ENCODE measurements at regions not wholly inside any gene's neighbourhood (a gene's known extent, or its start where the extent isn't known, plus 50 kb on each side); places are given as distances from the start of the nearest gene placed in this dataset.
A peak's percentile ranks its signal among the peaks of the same experiment; 100 is the strongest.

DNA sequence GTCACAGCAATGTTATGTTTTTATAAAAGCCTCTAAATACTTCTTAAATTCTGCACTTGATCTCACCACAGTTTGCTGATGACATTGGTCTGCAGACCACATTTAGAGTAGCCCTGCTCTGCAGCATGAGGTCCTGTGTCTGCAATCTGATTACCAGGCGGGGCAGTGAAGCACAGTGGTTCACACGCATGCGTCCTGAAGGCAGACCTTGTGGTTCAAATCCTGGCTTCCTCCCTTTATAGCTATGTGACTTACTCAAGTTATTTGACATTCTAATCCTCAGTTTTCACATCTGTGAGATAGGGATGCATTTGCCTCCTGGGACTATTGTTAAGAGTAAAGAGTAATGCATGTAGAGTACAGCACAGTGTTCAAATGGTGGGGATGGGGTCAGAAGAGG is 50.3 kb downstream of the BMAL2 start:
- no peak for DNase-seq (ENCODE audit: low read depth)

DNA sequence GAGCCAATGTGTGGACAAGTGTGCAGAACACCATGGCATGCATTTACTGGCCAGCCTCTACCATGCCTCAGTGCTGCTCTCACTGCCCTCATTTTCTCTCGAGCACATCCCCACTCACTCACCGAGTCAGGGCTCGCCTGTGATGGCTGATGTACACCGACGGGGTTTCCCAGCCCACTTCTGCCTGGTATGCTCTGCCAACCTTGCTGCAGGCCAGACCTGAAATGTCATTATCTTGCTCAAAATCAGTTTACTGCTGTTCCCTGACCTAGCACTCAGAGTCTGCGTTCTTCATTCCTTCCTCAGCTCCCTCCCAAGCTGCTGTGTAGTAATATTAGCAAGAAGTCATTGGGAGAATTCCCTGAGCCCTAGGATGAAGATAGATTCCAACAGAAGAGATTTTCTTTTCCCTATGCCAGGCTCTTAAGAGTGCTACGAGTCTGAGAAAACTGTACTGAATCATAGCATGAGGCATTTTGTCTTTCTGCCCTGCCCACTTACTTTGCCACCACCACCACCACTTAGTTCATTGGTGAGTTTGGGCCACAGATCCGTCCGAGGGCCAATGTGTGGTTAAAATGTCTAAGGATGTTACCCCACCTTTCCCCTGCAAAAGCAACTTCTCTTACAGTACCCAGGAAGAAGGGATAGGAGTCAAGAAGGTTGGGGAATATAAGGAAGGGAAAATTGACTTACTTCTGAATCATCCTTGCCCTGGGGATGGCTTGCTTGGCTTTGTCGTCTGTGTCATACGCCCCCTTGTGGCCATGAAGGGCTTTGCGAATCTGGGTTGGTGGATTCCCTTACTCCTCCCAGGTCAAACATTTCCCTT is 51.0 kb downstream of the BMAL2 start:
- DNase-seq (ENCODE audit: low read depth): peak; percentile 40

DNA sequence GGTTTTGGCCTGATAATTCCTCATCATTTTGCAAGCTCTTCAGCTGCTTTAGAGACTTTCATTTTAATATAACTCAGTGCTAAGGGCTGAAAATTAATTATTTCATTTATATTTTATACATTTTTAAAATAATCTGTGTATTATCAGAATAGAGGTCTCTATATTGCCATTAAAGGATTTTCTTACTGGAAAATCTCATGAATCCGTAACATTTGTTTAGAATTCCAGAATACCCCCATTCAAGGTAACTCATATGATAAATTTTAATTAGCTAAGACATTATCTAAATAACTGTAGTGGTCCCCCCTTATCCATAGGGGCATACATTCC is 51.6 kb downstream of the BMAL2 start:
- no peak for DNase-seq (ENCODE audit: low read depth)

DNA sequence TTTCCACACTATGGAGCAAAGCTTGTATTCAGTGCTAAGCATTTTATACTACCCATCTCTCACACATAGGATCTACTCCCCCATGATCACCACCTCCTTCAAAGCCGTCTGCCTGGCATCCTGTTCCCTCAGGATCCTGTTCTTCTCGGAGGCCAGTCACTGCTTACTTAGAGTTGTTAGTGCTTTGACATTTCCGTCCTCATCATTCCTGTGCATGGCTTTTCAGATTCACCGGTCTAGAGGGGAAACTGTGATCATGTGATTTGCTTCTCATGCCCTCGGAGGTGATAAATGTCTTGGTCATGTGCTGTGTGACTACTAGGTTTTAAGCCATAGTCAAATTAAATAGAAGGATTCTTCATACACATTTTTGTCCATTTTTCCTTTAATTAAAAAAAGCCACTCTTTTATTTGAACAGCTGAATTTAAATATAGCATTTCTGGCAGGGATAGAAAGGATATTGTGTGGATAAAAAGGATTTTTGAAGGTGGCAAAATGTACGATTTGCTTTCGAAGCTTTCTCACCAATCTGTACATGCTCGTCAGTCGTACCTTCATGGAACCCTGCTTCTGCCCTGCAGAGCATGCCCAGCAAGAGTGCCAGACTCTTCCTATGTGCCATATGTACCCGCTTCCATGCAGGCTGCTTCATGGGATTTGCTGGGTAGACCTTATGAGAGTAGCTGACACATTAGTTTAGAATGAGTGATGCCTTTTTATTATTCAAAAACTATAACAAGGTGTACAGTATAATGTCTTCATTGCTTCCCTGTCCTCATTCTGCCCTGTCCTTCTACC is 53.3 kb downstream of the BMAL2 start:
- DNase-seq (ENCODE audit: low read depth): no peak

DNA sequence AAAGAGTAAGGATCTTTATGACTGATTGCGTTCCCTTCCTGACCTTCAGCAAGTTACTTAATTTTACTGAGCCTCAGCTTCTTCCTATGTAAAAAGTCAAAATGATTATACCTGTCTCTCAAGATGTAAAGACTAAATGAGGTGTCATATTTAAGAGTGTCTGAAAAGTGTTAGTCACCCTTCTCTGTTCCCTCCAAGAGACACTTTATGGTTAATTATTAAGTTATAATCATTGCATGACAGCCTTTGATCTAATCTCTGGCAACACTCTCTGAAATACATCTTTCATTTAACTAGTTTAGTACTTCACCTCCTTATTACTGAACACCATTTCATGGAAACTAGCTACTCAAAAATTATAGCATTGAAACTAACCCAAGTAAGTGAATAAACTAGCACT is 54.8 kb downstream of the BMAL2 start:
- no peak for DNase-seq (ENCODE audit: low read depth)

DNA sequence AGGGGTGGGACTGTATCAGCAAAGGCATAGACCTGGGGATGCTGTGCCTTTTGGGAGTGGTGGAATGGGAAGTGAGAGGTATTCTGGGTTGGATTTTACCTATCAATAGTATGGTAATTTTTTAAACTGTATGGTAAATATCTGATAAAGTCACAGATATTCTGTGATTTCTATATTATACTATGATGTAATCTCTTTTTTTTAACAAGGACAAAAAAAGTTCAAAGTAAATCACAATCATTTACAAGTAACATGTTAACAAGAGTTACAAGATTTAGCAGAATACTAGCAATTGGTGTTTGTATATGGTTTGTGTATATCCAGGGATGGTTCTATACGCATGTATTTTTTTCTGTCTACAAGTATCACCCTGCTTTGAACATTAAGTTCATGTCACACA is 56.0 kb downstream of the BMAL2 start:
- DNase-seq (ENCODE audit: low read depth): no peak

DNA sequence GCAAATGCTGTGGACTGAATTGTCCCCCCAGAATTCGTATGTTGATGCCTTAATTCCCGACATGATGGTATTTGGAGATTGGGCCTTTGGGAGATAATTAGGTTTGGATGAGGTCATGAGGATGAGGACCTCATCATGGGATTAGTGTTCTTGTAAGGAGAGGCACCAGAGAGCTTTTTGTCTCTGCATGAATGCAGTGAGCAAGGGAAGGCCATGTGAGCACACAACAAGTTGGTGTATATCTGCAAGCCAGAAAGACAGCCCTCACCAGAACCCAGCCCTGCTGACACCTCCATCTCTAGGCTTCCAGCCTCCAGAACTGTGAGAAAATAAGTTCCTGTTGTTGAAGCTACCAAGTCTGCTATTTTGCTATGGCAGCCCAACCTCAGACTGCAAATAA is 51.9 kb upstream of the SMCO2 start:
- DNase-seq (ENCODE audit: low read depth): no peak

DNA sequence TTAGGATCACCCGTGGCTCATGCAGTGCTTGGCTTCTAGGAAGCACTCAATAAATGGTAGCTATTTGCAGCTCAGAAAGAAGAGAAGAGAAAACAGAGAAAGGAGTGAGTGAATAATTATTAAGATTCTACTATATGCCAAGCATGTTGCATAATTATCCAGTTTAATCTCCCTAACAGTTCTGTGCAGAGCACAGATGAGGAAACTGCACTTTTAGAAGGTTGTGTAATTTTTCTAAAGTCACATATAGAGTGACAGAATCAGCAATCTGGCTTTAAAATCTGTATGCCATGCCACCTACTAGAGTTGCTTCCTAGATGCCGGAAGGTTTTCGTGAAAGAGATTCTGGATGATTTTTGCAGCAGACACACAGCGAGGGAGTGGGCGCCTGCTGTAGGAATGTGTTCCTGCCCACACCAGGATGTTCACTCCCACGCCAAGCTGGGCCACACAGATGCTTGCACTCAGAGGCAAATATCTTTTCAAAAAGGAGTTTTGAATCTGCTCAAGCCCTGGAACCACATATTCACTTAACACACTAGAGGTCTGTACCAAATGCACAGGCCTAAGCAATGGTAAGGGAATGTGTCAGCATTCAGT is 50.2 kb upstream of the SMCO2 start:
- DNase-seq (ENCODE audit: low read depth): no peak
